ENCODE measurements at regions not wholly inside any gene's neighbourhood (a gene's known extent, or its start where the extent isn't known, plus 50 kb on each side); places are given as distances from the start of the nearest gene placed in this dataset.

GRCh38 chr6:27158316-27158643, 89.2 kb upstream of the PRSS16 start:
- H3K27ac ChIP-seq, result no peak overlapping the region
- H3K4me1 ChIP-seq, result peaks cover 4 to 14% (median 8%) of the 10 kb centered on the region in 4 donors
- no peaks in the 10 kb centered on the region for H3K27me3 ChIP-seq
- in situ Hi-C loops (cut with MboI; ENCODE audit: low pct_ligation_motif_present in 1 of 4, low pct_unique_long_range_greater_than_20kb in 1 of 4, low sequenced_read_pairs in 3 of 4), result loop anchor here in 2 of 4 donors (25.0 kb wide), 3 partner anchors 354 to 1179 kb away; partner anchors contain the start of genes ZKSCAN3 (in 1 of the 2) and ZSCAN31 (in 1 of the 2)
- 65 to 77% methylated on average over 4 of the region's 4 CpGs for WGBS, 2 donors (ENCODE audit: low coverage in 1 of 2)
- no peaks in the 10 kb centered on the region for H3K9me3 ChIP-seq
- no peak for TF ChIP-seq POLR2AphosphoS5 (IDR thresholded peaks at IDR 0.05)
- TF ChIP-seq CTCF (IDR thresholded peaks at IDR 0.05), result no peak
- TF ChIP-seq POLR2A (IDR thresholded peaks at IDR 0.05), result no peak
- no peak for TF ChIP-seq EP300 (IDR thresholded peaks at IDR 0.05; ENCODE audit: low read depth)
- intact Hi-C loops (cut with DNase I; ENCODE audit: low total_unique reads), result no loop called here
- no peak overlapping the region for H3K4me3 ChIP-seq
- H3K36me3 ChIP-seq, result no peaks in the 10 kb centered on the region
- DNase-seq, result no peak

DNA sequence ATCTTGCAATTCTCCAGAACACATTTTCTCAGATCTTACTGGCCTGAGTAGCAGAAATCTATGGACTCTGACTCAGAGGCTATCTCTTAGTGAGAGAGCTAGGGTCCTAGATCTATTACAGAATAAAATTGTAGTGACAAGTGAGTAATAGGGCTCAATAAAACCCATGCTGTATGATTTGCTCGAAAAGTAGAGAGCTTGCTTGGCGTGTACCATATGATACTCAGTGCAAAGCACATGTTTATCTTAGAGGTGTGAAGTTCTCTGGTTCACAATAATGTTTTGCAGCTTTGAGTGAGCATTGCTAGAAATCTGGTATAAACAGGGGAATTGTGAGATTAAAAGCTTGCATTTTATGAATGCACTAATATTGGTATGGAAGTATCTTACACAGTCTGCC, 87.8 kb upstream of the PRSS16 start:
- no peaks in the 10 kb centered on the region for H3K9me3 ChIP-seq
- no peaks in the 10 kb centered on the region for H3K27me3 ChIP-seq
- no peak overlapping the region for H3K27ac ChIP-seq
- peaks cover 4 to 14% (median 8%) of the 10 kb centered on the region in 4 donors for H3K4me1 ChIP-seq
- no peak overlapping the region for H3K4me3 ChIP-seq
- in situ Hi-C loops (cut with MboI; ENCODE audit: low pct_ligation_motif_present in 1 of 4, low pct_unique_long_range_greater_than_20kb in 1 of 4, low sequenced_read_pairs in 3 of 4), result loop anchor here in 2 of 4 donors (25.0 kb wide), 3 partner anchors 353 to 1178 kb away; partner anchors contain the start of genes ZKSCAN3 (in 1 of the 2) and ZSCAN31 (in 1 of the 2)
- no peak for TF ChIP-seq POLR2A (IDR thresholded peaks at IDR 0.05)
- no peak for TF ChIP-seq POLR2AphosphoS5 (IDR thresholded peaks at IDR 0.05)
- TF ChIP-seq EP300 (IDR thresholded peaks at IDR 0.05; ENCODE audit: low read depth), result no peak
- no peak for TF ChIP-seq CTCF (IDR thresholded peaks at IDR 0.05)
- H3K36me3 ChIP-seq, result no peaks in the 10 kb centered on the region
- intact Hi-C loops (cut with DNase I; ENCODE audit: low total_unique reads), result no loop called here
- WGBS, 2 donors (ENCODE audit: low coverage in 1 of 2), result 86% methylated on average over 2 of the region's 2 CpGs; no CpG with 5 or more reads in 1 of the 2 donors
- no peak for DNase-seq

DNA sequence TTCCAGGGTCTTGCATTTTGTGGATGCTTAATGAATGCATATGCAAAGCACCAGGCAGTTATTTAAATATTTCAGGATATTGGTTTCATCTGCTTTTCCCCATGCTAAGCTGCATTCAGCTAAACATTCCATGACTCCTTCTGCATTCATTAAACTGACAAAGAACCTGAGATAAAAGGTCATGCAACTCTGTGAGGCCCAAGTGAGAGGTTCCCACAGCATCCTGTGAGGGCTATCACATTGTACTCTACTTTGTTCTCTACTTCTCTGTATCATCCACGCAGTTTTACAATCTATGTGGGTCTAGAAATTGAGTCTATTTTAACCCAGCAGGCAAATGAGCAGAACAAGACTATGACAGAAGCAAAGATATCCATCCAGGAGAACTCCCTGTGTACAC, 86.4 kb upstream of the PRSS16 start:
- in situ Hi-C loops (cut with MboI; ENCODE audit: low pct_ligation_motif_present in 1 of 4, low pct_unique_long_range_greater_than_20kb in 1 of 4, low sequenced_read_pairs in 3 of 4), result loop anchor here in 2 of 4 donors (25.0 kb wide), 3 partner anchors 351 to 1176 kb away; partner anchors contain the start of genes ZKSCAN3 (in 1 of the 2) and ZSCAN31 (in 1 of the 2)
- 17 to 21% methylated on average over 1 of the region's 1 CpG for WGBS, 2 donors (ENCODE audit: low coverage in 1 of 2)
- TF ChIP-seq CTCF (IDR thresholded peaks at IDR 0.05) (no peak), POLR2A (IDR thresholded peaks at IDR 0.05) (no peak)

DNA sequence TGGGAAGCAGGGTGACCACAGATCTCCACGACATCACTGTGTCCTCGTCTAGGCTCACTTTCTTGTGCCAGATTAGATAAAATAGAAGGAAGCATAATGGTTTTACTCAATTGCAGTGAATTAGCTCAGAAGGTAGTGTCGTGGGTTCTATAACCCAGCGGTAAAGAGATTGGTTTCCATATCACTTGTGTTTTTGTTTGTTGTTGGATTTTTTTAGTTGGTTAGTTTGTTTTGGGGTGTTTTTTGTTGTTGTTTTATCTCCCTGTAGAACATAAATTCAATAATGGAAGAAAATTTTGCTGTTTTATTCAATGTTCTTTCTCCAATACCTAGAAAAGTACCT, 85.9 kb upstream of the PRSS16 start:
- H3K36me3 ChIP-seq, result no peaks in the 10 kb centered on the region
- no peak for DNase-seq
- no peaks in the 10 kb centered on the region for H3K27me3 ChIP-seq
- in situ Hi-C loops (cut with MboI; ENCODE audit: low pct_ligation_motif_present in 1 of 4, low pct_unique_long_range_greater_than_20kb in 1 of 4, low sequenced_read_pairs in 3 of 4), result loop anchor here in 2 of 4 donors (25.0 kb wide), 3 partner anchors 351 to 1176 kb away; partner anchors contain the start of genes ZKSCAN3 (in 1 of the 2) and ZSCAN31 (in 1 of the 2)
- H3K27ac ChIP-seq, result no peak overlapping the region
- H3K9me3 ChIP-seq, result no peaks in the 10 kb centered on the region
- H3K4me1 ChIP-seq, result peaks cover 4 to 14% (median 8%) of the 10 kb centered on the region in 4 donors
- intact Hi-C loops (cut with DNase I; ENCODE audit: low total_unique reads), result no loop called here
- WGBS, 2 donors (ENCODE audit: low coverage in 1 of 2), result 40 to 48% methylated on average over 4 of the region's 4 CpGs
- H3K4me3 ChIP-seq, result no peak overlapping the region
- TF ChIP-seq POLR2A (IDR thresholded peaks at IDR 0.05) (no peak), POLR2AphosphoS5 (IDR thresholded peaks at IDR 0.05) (no peak), EP300 (IDR thresholded peaks at IDR 0.05; ENCODE audit: low read depth) (no peak), CTCF (IDR thresholded peaks at IDR 0.05) (no peak)

More for the DNA sequence above, 86.4 kb upstream of the PRSS16 start:
- DNase-seq, result no peak
- intact Hi-C loops (cut with DNase I; ENCODE audit: low total_unique reads), result no loop called here
- peaks cover 4 to 14% (median 8%) of the 10 kb centered on the region in 4 donors for H3K4me1 ChIP-seq
- no peaks in the 10 kb centered on the region for H3K36me3 ChIP-seq
- H3K4me3 ChIP-seq, result no peak overlapping the region
- H3K9me3 ChIP-seq, result no peaks in the 10 kb centered on the region
- no peak overlapping the region for H3K27ac ChIP-seq
- H3K27me3 ChIP-seq, result no peaks in the 10 kb centered on the region

Data from transverse colon (tissue), 4 donors.